NB4 (cell line): ENCODE measurements at regions not wholly inside any gene's neighbourhood (a gene's known extent, or its start where the extent isn't known, plus 50 kb on each side); places are given as distances from the start of the nearest gene placed in this dataset.

ENCODE experiments used
- CTCF ChIP-seq: IDR thresholded peaks from one replicate; pipeline ENCODE4 v1.5.1; 2012; ENCODE audit warnings: low read depth, low read length
- MAX ChIP-seq: IDR thresholded peaks from 2 replicates; pipeline ENCODE4 v1.6.1; 2011; ENCODE audit warnings: low read depth, low read length
- MYC ChIP-seq: IDR thresholded peaks from 2 replicates; pipeline ENCODE4 v1.6.1; 2011; ENCODE audit warnings: low read depth, low read length
- POLR2A ChIP-seq: IDR thresholded peaks from 2 replicates; pipeline ENCODE4 v1.6.1; 2011; ENCODE audit warnings: mild to moderate bottlenecking; ENCODE audit not compliant: insufficient read length; ENCODE audit errors: extremely low read depth

DNA sequence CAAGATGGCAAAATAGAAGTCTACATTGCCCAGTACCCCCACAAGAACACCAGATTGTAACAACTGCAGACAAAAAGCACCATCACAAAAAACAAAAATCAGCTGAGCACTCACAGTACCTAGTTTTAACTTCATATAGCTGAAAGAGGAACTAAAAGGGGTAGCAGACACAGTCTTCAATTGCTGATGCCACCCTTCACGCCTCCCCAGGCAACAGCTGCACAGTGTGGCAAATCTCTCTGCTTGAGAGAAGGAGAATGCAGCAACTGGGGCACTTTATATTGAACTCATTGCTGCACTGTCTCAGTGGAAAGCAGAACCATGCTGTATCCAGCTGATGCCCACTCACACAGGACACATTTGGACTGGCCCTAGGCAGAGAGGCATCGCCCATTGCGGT is 2714.5 kb upstream of the PCDH20 start:
- TF ChIP-seq POLR2A (no peak), MAX (no peak), CTCF (no peak), MYC (no peak)
